NCI-H2227 treated with DMSO at 0.1 percent for 48 hours (cell line): ENCODE measurements at regions not wholly inside any gene's neighbourhood (a gene's known extent, or its start where the extent isn't known, plus 50 kb on each side); places are given as distances from the start of the nearest gene placed in this dataset.
"Not testable (repeated sequence)": the region's sequence is repeated elsewhere in the genome, so short reads cannot be mapped to it uniquely, and the experiment has no call there.

Experiments used
- DNase-seq: peaks from one replicate; lab custom pipeline; 2025; lab: John Stamatoyannopoulos, UW

DNA sequence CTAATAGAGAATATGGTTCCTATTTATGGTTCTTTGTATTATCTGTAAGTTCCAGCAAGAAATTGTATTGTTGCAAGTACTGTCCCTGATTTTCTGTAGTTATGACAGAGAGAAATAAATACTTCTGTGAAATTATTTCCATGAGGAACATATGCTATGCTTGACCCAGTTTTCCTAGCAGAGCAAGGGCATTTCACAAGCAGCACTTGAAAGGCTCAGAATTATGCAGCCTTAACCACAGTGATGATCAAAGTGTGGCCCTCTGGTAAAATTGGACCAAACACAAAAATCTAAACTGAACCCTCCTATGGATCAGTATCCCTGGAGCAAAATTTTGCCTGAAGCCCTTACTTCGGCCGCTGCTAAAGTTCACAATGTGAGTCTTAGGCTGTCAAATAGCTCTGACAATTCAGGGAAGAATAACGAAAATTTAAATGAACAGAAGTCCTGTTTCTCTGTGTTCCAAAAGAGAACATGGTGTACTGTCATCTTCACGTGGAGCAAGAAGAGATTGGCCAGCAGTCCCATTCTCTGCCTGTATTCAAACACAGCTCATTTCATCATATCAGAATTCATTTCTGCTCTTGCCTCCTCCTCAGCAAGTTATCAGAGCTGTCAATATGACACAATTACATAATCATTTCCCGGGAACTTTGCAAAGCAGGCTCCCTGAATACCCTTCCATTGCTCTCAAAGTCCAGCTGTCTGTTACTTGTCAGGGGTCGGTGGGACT is 471.9 kb downstream of the RPS29 start:
- DNase-seq, result no peak

DNA sequence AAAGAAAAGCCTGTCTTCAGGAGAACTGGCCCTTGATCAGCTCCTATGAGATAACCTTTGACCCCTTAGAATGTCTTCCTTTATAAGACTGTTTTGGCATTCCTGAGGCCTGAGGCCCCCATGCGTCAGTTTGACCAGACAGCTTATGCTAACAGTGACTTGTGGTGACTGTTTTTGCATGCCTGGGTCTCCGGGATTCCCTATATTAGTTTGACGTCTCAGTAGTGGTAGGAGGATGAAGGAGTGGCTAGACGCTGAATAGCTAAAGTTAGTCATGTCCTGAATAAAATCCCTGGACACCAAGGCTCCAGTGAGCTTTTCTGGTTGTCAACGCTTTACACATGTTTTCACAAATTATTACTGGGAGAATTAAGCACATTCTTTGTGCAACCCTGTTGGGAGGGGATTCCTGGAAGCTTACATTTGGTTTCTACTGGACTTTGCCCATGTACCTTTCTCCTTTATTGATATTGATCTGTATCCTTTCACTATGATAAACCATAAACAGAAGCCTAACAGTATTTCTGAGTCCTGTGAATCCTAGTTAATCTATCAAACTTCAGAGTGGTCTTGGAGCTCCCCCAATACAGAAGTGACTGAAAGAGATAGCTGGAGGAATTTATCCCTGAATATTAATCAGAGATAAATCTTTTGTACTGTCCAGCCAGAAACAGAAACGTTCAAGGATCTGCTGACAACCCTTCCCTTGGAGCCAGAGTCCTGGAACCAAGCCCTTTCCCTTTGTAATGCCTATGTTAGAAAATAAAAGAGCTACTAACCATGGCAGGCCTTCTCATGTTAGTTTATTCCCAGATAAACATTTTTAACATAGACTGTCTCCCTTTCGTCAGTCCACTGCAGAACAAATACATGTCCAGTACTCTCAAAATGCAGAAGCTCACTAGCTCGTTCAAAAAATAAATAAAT is 479.2 kb downstream of the RPS29 start:
- DNase-seq, result no peak

DNA sequence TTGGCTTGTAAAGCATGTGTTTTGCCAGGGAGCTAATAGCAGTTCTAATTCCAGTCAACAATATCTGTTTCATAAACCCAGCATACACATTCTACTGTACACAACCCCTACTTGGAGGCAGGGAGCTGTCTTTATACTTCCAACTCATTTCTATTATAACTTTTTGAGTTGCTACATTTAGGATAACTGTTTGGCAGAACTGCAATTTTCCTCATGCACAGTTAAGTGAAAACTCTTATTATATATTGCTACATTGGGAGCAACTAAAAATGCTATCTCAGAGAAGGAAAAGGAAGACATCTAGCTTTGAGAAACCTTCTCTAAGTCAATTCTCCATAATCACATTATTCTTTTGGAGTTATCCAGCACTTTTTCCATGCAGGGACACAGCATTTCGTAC is 480.2 kb downstream of the RPS29 start:
- DNase-seq, result no peak

- no peak for DNase-seq
These were observed 480.7 kb downstream of the RPS29 start for GRCh38 chr14:49105512-49105911.

GRCh38 chr14:49092345-49092744 is 493.8 kb downstream of the RPS29 start:
- DNase-seq, result no peak

DNA sequence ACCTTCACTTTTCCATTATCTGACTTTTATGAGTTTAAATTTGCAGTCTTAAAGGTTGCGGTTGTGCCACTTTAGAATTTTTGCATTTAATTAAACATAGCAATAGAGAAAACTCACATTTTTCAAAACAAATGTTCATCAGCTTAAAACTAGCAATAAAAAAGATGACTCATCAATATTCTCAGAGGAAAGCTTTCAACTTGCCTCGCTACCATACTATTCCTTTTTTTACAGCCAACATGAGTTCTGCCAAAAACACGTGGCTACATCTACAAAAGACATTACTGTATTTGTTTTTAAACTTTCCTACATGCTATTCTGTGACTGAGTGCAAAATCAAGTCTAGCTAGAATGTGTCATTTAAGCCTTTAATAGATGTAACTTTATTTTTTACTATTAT is 497.1 kb downstream of the RPS29 start:
- no peak for DNase-seq

- DNase-seq, result not testable (repeated sequence)
These were observed 512.9 kb downstream of the RPS29 start for GRCh38 chr14:49073292-49073691.

GRCh38 chr14:49058511-49058910 is 527.7 kb downstream of the RPS29 start:
- no peak for DNase-seq

DNA sequence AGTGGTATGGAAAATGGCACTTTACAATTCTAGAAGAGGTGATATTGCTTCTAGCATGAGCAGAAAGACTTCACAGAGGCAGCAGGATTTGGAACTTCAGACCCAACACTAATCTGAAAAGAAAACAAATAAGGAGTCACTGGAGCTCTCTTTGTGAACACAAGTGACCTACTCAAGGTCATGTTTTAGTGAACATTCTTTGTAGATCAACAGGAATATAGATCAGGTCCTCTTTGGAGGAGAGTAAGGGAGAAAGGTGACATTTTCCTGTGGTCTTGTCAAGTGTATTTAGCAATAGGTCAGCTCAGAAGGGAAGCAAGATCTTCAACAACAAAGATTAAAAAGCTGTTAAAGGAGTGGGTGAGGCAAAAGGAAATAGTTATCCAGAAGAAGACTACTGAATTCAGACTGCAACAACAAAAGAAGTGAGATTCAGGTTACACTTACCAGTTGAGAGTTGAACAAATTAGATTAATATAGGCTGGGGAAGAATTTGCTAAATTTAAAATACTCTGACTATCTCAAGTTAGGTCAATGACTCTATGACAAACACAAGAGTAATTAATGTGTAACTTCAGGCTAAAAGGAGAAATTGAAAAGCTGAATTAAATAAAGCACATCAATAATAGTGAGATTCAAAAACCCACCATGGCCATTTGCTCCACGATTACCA is 528.2 kb downstream of the RPS29 start:
- no peak for DNase-seq

DNA sequence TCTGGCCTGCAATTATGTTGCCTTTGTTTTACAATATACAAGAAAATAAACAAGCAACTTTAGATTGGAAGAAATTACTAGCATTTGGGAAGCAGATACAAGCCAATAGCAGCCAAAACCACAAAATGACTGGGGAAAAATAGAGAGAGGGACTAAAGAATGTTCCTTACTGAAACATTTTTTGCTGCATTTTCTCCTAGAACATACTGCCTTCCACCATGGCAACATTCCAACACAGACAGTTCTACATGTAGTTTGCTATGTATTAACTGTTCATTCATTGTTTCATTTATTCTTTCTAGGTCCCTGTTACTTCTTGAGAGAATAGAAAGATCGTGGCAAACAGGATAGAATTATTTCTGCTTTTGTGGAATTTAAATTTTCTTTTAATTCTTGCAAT is 530.2 kb downstream of the RPS29 start:
- no peak for DNase-seq

GRCh38 chr14:49052521-49052920 is 533.7 kb downstream of the RPS29 start:
- DNase-seq, result no peak

DNA sequence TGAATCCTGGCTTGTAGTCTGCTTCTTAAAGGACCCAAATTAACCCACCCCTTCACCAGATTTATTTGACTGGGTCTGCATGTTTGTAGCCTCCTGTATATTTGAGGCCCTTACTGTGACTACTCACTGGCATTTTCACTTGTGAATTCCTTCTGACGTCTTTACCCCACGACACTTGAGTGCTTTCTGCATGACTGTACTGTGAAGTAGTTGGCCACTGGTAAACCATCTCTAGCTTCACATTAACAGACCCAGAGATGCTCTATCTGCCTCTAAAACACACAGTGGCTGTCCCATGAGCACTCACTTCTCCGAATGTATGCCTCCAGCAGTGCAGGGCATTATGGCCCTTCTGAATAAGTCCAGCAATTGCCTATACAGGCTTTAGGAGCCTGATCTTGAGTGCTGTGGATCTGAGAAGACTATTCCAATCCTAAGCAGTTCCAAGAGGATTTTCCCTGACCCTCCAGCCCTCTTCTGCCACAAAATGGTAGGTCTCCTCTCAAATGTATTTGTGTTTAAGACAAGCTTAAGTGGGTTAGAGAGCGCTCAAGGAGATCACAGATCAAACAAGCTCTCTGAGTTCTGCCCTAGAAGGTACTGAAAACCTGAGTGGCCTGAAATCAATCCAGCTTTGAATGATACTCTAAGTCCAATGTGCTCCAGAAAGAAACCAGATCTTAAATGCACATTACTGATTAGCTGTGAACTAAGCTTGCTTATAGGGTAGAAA is 534.7 kb downstream of the RPS29 start:
- no peak for DNase-seq

DNA sequence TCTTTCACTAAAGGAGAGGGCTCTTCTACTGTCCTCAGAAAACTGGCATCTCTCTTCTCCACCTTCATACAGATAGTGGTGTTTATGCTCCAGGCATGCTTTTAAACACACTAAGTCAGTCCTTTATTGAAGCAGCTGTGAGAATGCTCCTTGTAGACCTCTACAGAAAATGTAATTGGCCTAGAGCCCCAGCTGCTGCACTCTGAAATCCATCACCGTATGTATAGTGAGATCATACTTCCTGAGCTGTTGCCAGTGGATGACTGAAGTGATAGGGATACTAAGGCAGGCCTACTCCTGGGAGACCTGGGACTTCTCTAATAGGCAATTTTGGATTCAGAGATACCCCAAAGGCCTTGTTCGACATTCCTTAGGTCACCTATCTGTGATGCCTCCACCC is 535.4 kb downstream of the RPS29 start:
- DNase-seq, result no peak

DNA sequence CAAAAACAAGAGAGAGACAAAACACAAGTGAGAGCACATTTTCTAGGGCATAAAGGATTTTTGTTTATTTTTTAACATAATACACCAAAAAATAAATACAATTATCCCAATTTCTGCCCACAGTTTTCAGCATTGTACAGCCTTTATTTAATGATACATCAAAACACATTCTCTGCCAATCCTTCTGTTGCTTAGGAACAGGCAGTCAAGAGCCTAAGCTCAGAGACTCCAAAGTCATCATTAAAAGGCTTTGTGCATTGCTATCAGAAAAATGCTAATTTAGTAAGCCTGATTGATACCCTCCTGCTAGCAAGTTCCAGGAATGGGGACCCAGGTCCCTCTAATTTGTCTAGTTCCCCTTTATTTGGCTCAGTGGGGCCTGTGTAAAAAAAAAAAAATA is 536.5 kb downstream of the RPS29 start:
- DNase-seq, result no peak

GRCh38 chr14:49044981-49045380 is 541.2 kb downstream of the RPS29 start:
- DNase-seq, result no peak

- no peak for DNase-seq
These were observed 549.1 kb downstream of the RPS29 start for GRCh38 chr14:49036984-49037516.

- DNase-seq, result no peak
These were observed 549.9 kb downstream of the RPS29 start for GRCh38 chr14:49036266-49036665.

GRCh38 chr14:49033131-49033530 is 553.0 kb downstream of the RPS29 start:
- DNase-seq, result no peak

DNA sequence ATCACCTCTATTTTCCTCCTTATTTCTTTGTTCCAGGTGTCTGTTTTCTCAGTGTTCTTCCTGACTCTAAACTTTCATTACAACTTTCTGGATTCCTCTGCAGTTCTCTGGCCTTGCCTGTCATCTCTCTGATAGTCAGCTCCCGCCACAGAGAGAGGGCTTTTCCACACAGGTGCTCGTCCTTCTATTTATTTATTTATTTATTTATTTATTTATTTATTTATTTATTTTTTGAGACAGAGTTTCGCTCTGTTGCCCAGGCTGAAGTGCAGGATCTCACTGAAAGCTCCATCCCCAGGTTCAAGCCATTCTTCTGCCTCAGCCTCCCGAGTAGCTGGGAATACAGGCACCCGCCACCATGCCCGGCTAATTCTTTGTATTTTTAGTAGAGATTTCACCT is 554.5 kb downstream of the RPS29 start:
- not testable (repeated sequence) for DNase-seq

DNA sequence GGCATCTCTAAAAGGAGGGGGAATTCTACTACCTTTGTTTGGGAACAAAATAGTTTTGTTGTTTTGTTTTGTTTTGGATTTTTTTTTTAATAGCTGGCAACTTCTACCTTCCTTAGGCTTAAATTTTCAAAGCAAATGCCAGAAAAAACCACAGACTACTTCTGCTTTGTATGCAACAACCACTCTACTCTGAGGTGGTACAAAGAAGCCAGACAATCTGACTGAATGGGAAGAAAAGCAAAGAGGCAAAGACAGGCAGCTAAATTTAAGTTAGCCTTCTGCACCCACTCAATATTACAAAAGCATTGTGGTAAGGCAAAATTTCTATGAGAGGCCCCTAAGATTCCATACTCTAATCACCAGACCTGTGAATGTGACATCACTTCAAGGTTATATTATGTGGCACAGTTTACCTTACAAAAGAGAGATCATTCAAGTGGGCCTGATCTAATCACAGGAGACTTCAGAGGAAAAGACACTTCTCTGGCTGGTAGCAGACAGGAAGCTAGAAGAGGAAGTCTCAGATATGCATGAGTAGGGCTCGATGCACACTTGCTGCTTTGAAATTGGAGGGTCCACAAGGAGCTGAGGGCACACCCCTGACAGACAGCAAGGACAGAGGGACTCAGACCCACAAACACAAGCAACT is 566.6 kb downstream of the RPS29 start:
- no peak for DNase-seq

GRCh38 chr14:49017447-49017846 is 568.7 kb downstream of the RPS29 start:
- DNase-seq, result no peak
